Neural crest cell (in vitro differentiated cells): ENCODE measurements at regions not wholly inside any gene's neighbourhood (a gene's known extent, or its start where the extent isn't known, plus 50 kb on each side); places are given as distances from the start of the nearest gene placed in this dataset.

Experiments
- DNase-seq: peaks from one replicate; pipeline ENCODE4 v3.0.0; 2021; ENCODE audit warnings: low read depth, mixed read lengths, low spot score
- H3K27ac Mint-ChIP-seq: one replicate; pipeline ENCODE4 v1.8.0; 2021; ENCODE audit warnings: mild to moderate bottlenecking, mixed read lengths; ENCODE audit not compliant: unreplicated experiment
- H3K27me3 Mint-ChIP-seq: 2 replicates; pipeline ENCODE4 v1.8.0; 2021; ENCODE audit warnings: low read depth, mild to moderate bottlenecking, mixed read lengths
- H3K36me3 Mint-ChIP-seq: 2 replicates; pipeline ENCODE4 v1.8.0; 2021; ENCODE audit warnings: low read depth, mild to moderate bottlenecking, mixed read lengths
- H3K4me1 Mint-ChIP-seq: 2 replicates; pipeline ENCODE4 v1.8.0; 2021; ENCODE audit warnings: mixed read lengths
- H3K4me3 Mint-ChIP-seq: one replicate; pipeline ENCODE4 v1.8.0; 2021; ENCODE audit warnings: mild to moderate bottlenecking, mixed read lengths
- H3K9me3 Mint-ChIP-seq: 2 replicates; pipeline ENCODE4 v1.8.0; 2021; ENCODE audit warnings: mixed read lengths
- TF ChIP-seq, protein P1 (sequence below): fragments of 200-600 bp; sonication (generic); conservative IDR thresholded peaks from 2 replicates; pipeline ENCODE4 v1.5.0; 2021; ENCODE audit warnings: antibody characterized with exemption, mild to moderate bottlenecking

DNA sequence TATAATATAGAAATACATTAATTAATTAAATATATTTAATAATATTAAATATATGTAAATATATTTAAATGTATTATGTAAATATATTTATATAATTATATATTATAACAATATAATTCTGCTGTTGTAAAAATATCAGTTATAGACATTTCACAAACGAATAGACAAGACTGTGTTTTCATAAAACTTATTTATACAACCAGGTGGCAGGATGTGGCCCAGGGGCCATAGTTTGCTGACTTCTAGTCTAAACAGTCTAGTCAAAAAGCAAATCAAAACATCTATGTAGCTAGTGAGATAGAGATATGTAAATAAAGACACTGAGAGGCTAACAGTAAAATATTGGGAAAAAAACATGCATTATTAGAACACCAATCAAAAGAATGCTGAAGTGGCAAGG is 136.4 kb downstream of the TBXT start:
- DNase-seq = no peak
- no peaks in the 10 kb centered on the region for H3K36me3 Mint-ChIP-seq
- H3K4me3 Mint-ChIP-seq = no peak overlapping the region
- H3K27me3 Mint-ChIP-seq = peaks cover 2% of the 10 kb centered on the region
- peaks cover under 1% of the 10 kb centered on the region for H3K9me3 Mint-ChIP-seq
- H3K27ac Mint-ChIP-seq = no peak overlapping the region
- peaks cover 11% of the 10 kb centered on the region for H3K4me1 Mint-ChIP-seq
- TF ChIP-seq, protein P1, sequence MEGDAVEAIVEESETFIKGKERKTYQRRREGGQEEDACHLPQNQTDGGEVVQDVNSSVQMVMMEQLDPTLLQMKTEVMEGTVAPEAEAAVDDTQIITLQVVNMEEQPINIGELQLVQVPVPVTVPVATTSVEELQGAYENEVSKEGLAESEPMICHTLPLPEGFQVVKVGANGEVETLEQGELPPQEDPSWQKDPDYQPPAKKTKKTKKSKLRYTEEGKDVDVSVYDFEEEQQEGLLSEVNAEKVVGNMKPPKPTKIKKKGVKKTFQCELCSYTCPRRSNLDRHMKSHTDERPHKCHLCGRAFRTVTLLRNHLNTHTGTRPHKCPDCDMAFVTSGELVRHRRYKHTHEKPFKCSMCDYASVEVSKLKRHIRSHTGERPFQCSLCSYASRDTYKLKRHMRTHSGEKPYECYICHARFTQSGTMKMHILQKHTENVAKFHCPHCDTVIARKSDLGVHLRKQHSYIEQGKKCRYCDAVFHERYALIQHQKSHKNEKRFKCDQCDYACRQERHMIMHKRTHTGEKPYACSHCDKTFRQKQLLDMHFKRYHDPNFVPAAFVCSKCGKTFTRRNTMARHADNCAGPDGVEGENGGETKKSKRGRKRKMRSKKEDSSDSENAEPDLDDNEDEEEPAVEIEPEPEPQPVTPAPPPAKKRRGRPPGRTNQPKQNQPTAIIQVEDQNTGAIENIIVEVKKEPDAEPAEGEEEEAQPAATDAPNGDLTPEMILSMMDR = no peak

DNA sequence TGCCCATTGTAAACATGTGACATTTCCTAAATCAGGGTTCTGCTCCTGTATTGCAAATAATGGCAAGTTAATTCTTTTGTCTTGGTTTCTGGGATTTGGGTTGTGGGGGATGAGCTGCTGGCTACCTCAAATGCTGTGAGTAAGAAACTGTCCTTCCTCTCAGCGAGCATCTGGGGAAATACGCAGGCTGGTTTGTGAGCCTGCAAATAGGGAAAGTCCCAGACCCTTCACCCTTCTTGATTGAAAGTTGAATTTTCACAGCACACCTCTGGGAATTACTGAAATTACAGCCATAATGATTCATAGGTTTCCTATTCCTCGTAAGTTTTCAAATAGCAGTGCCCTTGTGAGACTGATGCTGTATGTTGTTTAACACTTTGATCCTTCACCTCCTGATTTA is 138.1 kb downstream of the TBXT start:
- no peak overlapping the region for H3K4me3 Mint-ChIP-seq
- TF ChIP-seq, protein P1 = no peak

DNA sequence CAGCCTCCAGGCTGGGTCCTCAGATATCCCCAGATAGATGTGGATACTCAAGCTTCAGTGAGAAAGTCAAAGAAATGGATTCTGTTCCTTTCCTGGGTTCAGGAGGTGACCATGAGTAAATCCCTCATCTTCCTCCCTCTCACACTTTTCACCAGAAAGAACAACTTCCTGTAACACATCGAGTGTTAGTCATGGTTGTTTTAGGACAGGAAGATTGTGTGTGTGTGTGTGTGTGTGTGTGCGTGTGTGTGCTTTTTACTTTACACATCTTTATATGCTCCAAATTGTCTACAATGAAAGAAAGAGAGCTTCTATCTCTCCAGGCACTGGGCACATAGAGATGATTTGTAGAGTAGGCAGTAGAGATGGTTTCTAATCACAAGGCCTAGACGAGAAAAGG is 139.9 kb downstream of the TBXT start:
- no peak overlapping the region for H3K27ac Mint-ChIP-seq
- H3K27me3 Mint-ChIP-seq = peaks cover 2% of the 10 kb centered on the region
- H3K36me3 Mint-ChIP-seq = no peaks in the 10 kb centered on the region
- H3K4me1 Mint-ChIP-seq = peaks cover 8% of the 10 kb centered on the region
- H3K4me3 Mint-ChIP-seq = no peak overlapping the region
- no peak for DNase-seq
- no peaks in the 10 kb centered on the region for H3K9me3 Mint-ChIP-seq
- TF ChIP-seq, protein P1 = no peak

More for the DNA sequence above, 138.1 kb downstream of the TBXT start:
- H3K27me3 Mint-ChIP-seq = peaks cover 2% of the 10 kb centered on the region
- H3K36me3 Mint-ChIP-seq = no peaks in the 10 kb centered on the region
- DNase-seq = no peak
- H3K9me3 Mint-ChIP-seq = no peaks in the 10 kb centered on the region
- H3K4me1 Mint-ChIP-seq = peaks cover 11% of the 10 kb centered on the region
- H3K27ac Mint-ChIP-seq = no peak overlapping the region

DNA sequence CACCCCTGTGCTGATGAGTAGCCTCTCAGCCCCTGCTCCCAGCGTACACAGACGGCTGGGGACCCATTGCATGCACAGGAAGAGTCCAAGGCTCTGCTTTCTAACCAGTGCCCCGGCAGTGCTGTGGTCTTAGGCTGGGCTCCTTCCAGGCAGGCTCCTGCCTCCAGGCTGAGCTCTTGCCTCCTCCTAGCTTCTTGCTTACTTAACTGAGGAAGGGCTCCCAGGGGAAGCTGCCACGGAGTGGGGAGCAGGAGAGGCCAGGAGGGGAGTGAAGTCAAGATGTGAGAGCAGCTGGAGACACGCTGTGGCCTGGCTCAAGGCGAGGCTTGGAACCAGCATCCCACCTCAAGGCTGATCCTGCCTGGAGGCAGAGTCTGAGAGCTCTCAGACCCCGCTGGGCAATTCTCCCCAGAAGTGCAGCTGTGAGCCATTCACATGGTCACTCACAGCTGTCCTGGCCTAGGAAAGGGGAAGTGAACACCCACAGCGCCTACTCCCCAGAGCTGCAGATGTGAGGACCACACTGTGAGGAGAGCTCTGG is 141.0 kb downstream of the TBXT start:
- Mint-ChIP-seq H3K4me1 (peaks cover 4% of the 10 kb centered on the region), H3K4me3 (no peak overlapping the region), H3K36me3 (no peaks in the 10 kb centered on the region), H3K27me3 (peaks cover 2% of the 10 kb centered on the region), H3K9me3 (no peaks in the 10 kb centered on the region), H3K27ac (no peak overlapping the region)
- TF ChIP-seq, protein P1 = no peak
- no peak for DNase-seq

DNA sequence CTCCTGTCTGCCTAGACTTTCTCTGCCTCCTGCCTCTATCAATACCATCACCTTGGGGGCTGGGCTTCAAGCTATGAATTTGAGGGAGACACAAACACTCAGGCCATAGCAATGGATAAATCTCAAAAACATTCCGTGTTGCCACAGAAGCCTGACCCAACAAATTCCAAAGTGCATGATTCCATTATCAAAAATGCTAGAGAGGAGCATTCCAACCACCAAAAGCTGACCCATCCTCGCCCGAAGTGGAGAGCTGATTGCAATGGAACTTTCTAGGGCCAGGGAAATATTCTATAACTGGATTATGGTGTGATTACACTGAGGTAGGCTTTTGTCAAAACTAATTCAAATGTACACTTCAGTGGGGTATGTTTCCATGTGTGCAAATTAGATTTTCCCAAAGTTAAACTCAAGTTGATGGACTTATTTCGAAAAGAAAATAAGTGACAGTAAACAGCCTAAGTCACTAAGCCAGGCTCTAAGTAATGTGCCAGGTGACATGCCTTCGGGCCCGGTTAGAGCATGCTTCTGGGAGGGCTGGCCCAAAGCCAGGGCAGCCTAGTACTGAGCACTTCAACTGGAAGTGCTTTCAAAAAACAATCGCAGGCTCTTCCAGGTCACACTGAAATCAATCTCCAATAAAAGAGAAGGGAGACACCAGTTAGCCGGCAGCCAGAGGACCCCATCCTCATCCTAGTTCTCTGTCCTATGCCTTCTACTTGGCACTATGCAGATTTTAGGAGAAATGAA is 142.3 kb downstream of the TBXT start:
- no peak for DNase-seq
- Mint-ChIP-seq H3K27ac (no peak overlapping the region), H3K4me1 (no peaks in the 10 kb centered on the region), H3K9me3 (no peaks in the 10 kb centered on the region), H3K36me3 (no peaks in the 10 kb centered on the region), H3K27me3 (peaks cover 2% of the 10 kb centered on the region), H3K4me3 (no peak overlapping the region)
- TF ChIP-seq, protein P1 = no peak
